KMS-11 (cell line): ENCODE measurements at regions not wholly inside any gene's neighbourhood (a gene's known extent, or its start where the extent isn't known, plus 50 kb on each side); places are given as distances from the start of the nearest gene placed in this dataset.

ENCODE experiments used
- H2AFZ ChIP-seq: fragments of 200-600 bp; sonication (generic); 2 replicates; pipeline ENCODE4 v1.6.1; 2016; ENCODE audit warnings: antibody characterized with exemption, mixed run types, low read depth
- H3K27ac ChIP-seq: fragments of 200-600 bp; sonication (generic); 2 replicates; pipeline ENCODE4 v1.6.1; 2016; ENCODE audit warnings: mild to moderate bottlenecking, mixed run types
- H3K27me3 ChIP-seq: fragments of 200-600 bp; sonication (generic); 2 replicates; pipeline ENCODE4 v1.6.1; 2017; ENCODE audit warnings: mild to moderate bottlenecking, low read depth, mixed run types, moderate library complexity; ENCODE audit not compliant: insufficient read depth
- H3K36me3 ChIP-seq: fragments of 200-600 bp; sonication (generic); 2 replicates; pipeline ENCODE4 v1.6.1; 2017; ENCODE audit warnings: mild to moderate bottlenecking, mixed run types; ENCODE audit not compliant: insufficient read depth
- H3K4me1 ChIP-seq: fragments of 200-600 bp; sonication (generic); 2 replicates; pipeline ENCODE4 v1.6.1; 2016; ENCODE audit warnings: mild to moderate bottlenecking, low read depth, mixed run types; ENCODE audit not compliant: poor library complexity, severe bottlenecking
- H3K4me2 ChIP-seq: fragments of 200-600 bp; sonication (generic); 2 replicates; pipeline ENCODE4 v1.7.0; 2016; ENCODE audit warnings: mild to moderate bottlenecking, mixed run types
- H3K4me3 ChIP-seq: fragments of 200-600 bp; sonication (generic); IDR thresholded peaks from 2 replicates; pipeline ENCODE4 v1.6.1; 2017; ENCODE audit warnings: low read depth, low read length, mixed read lengths; ENCODE audit not compliant: insufficient read depth
- H3K79me2 ChIP-seq: fragments of 200-600 bp; sonication (generic); 2 replicates; pipeline ENCODE4 v1.6.1; 2016; ENCODE audit warnings: low read depth, mixed run types; ENCODE audit not compliant: insufficient read depth
- H3K9ac ChIP-seq: fragments of 200-600 bp; sonication (generic); 2 replicates; pipeline ENCODE4 v1.6.1; 2016; ENCODE audit warnings: mild to moderate bottlenecking, mixed run types
- H4K20me1 ChIP-seq: fragments of 200-600 bp; sonication (generic); 2 replicates; pipeline ENCODE4 v1.6.1; 2016; ENCODE audit warnings: mild to moderate bottlenecking, mixed run types; ENCODE audit not compliant: insufficient read depth
- TF ChIP-seq, protein P1 (sequence below): fragments of 200-600 bp; sonication (generic); conservative IDR thresholded peaks from 2 replicates; pipeline ENCODE4 v1.6.1; 2017; ENCODE audit warnings: low read depth, mild to moderate bottlenecking, antibody characterized with exemption, low read length, moderate library complexity, mixed read lengths

DNA sequence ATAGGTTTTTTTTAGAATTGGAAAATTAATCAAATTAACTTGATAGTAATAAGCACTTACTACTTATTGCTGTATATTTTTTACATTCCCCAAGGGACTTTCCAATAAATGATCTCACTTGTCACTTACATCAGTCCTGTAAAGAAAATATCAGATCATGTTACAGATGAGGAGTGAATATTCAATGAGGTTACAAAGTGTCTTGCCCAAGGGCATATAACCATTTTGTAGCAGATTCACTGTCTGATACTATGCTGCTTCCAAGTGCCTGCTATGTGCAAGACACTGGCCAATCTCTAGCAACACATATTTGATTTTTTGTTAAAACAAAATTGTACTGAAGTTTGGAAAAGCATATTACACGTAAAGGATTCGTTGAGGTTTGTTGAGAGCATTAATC, 1287.7 kb downstream of the FAM133A start:
- TF ChIP-seq, protein P1, sequence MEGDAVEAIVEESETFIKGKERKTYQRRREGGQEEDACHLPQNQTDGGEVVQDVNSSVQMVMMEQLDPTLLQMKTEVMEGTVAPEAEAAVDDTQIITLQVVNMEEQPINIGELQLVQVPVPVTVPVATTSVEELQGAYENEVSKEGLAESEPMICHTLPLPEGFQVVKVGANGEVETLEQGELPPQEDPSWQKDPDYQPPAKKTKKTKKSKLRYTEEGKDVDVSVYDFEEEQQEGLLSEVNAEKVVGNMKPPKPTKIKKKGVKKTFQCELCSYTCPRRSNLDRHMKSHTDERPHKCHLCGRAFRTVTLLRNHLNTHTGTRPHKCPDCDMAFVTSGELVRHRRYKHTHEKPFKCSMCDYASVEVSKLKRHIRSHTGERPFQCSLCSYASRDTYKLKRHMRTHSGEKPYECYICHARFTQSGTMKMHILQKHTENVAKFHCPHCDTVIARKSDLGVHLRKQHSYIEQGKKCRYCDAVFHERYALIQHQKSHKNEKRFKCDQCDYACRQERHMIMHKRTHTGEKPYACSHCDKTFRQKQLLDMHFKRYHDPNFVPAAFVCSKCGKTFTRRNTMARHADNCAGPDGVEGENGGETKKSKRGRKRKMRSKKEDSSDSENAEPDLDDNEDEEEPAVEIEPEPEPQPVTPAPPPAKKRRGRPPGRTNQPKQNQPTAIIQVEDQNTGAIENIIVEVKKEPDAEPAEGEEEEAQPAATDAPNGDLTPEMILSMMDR: no peak

DNA sequence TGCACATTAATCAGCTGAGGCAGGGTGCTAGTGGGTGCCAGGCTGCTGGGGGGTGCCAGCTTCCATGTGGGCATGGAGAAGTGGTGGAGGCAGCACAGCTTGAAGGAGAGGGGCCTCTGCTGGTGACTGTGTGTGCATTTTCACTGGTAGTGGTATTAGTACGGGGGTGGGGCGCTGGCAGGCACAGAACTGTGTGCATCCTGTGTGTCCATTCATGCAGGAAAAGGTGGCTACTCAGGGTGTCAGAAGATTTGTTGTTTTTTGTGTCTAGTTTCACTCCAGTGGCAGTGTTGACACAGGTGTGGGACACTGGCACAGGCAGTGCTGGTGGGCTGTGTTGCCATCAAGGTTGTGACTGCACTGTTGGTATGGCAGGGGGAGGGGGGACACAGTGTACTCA, 1303.6 kb downstream of the FAM133A start:
- H3K27me3 ChIP-seq: no peaks in the 10 kb centered on the region

More for the DNA sequence above, 1287.7 kb downstream of the FAM133A start:
- Histone ChIP-seq H3K4me3 (no peak overlapping the region), H3K27me3 (no peaks in the 10 kb centered on the region), H3K27ac (peak overlapping the region; percentile 68), H3K36me3 (no peaks in the 10 kb centered on the region), H2AFZ (peak overlapping the region; percentile 14), H3K9ac (peak overlapping the region; percentile 23; the same call in 1 of the 2 replicates), H3K79me2 (no peaks in the 10 kb centered on the region), H4K20me1 (no peaks in the 10 kb centered on the region), H3K4me1 (peaks cover 25% of the 10 kb centered on the region), H3K4me2 (peak overlapping the region; percentile 55; the same call in 1 of the 2 replicates)

GRCh38 chrX:94977986-94978385, 1304.0 kb downstream of the FAM133A start:
- H3K27ac ChIP-seq: no peak overlapping the region
- TF ChIP-seq, protein P1: no peak
- H2AFZ ChIP-seq: no peak overlapping the region
- no peak overlapping the region for H3K4me3 ChIP-seq
- H3K4me2 ChIP-seq: no peak overlapping the region
- H3K79me2 ChIP-seq: no peaks in the 10 kb centered on the region
- no peaks in the 10 kb centered on the region for H3K4me1 ChIP-seq
- no peaks in the 10 kb centered on the region for H4K20me1 ChIP-seq
- no peak overlapping the region for H3K9ac ChIP-seq
- H3K27me3 ChIP-seq: no peaks in the 10 kb centered on the region
- H3K36me3 ChIP-seq: no peaks in the 10 kb centered on the region

More for the DNA sequence above, 1303.6 kb downstream of the FAM133A start:
- no peak overlapping the region for H3K9ac ChIP-seq
- H3K4me2 ChIP-seq: no peak overlapping the region
- no peak overlapping the region for H3K4me3 ChIP-seq
- H3K79me2 ChIP-seq: no peaks in the 10 kb centered on the region
- TF ChIP-seq, protein P1: no peak
- no peaks in the 10 kb centered on the region for H3K4me1 ChIP-seq
- H4K20me1 ChIP-seq: no peaks in the 10 kb centered on the region
- no peak overlapping the region for H3K27ac ChIP-seq
- no peak overlapping the region for H2AFZ ChIP-seq
- no peaks in the 10 kb centered on the region for H3K36me3 ChIP-seq
